ENCODE measurements at regions not wholly inside any gene's neighbourhood (a gene's known extent, or its start where the extent isn't known, plus 50 kb on each side); places are given as distances from the start of the nearest gene placed in this dataset.

DNA sequence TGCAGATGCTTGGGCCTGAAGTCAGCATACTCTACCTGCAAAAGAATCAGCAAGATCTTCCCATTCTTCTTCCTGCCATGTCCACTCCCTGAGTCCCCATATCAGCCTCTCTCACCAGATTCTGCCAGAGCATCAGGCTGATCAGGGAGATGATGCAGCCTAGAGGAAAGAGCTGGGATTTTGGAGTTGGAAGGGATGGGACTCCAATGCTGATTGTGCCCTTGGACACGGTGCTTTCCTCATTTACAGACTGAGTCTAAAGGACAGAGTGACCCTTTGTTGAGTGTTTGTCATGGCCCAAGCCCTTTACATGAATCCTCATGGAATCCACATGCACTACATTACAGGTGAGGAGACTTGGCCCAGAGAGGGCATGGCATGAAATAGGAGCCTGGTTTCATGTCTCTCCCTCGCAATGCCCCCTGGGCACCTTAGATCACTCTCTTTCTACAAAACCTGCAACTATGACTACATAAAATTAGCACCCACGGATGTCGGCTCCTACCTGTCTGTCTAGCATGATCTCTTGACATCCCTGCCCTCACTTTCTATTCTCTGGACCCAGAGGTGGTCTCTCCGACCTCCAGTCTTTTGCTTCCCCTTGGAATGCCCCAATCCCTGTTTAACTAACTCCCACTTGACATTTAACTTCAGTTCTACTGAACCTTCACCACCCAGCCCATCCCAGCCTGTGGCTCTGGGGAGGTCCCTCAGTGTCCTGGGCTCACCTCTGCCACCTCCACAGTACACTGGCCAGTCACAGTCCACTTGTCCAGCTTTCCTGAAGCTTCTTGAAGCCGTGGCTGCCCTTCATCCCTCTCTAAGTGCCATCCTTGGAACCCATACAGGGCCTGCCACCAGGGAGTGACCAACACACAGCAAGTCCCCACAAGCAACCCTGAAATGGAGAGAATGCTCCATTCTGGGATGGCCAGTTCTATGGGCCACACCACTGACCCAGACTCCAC, 173.5 kb downstream of the ABHD5 start:
- no peak for DNase-seq
- TF ChIP-seq POLR2AphosphoS5 (IDR thresholded peaks at IDR 0.05): no peak

GRCh38 chr3:43865351-43865750, 174.6 kb downstream of the ABHD5 start:
- H3K4me3 ChIP-seq: no peak overlapping the region
- intact Hi-C loops (cut with DNase I; ENCODE audit: low total_unique reads): loop anchor here (10.0 kb wide), 1 partner anchor 339 kb away; no protein-coding TSS in a partner anchor
- TF ChIP-seq POLR2AphosphoS5 (IDR thresholded peaks at IDR 0.05): no peak
- TF ChIP-seq EP300 (IDR thresholded peaks at IDR 0.05): no peak
- TF ChIP-seq, protein P1, sequence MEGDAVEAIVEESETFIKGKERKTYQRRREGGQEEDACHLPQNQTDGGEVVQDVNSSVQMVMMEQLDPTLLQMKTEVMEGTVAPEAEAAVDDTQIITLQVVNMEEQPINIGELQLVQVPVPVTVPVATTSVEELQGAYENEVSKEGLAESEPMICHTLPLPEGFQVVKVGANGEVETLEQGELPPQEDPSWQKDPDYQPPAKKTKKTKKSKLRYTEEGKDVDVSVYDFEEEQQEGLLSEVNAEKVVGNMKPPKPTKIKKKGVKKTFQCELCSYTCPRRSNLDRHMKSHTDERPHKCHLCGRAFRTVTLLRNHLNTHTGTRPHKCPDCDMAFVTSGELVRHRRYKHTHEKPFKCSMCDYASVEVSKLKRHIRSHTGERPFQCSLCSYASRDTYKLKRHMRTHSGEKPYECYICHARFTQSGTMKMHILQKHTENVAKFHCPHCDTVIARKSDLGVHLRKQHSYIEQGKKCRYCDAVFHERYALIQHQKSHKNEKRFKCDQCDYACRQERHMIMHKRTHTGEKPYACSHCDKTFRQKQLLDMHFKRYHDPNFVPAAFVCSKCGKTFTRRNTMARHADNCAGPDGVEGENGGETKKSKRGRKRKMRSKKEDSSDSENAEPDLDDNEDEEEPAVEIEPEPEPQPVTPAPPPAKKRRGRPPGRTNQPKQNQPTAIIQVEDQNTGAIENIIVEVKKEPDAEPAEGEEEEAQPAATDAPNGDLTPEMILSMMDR (IDR thresholded peaks at IDR 0.05): no peak
- no peak for TF ChIP-seq POLR2A (IDR thresholded peaks at IDR 0.05)
- WGBS, 5 donors: 81 to 85% (median 85%) methylated on average over 4 of the region's 4 CpGs
- no peak for DNase-seq
- H3K27me3 ChIP-seq: peaks cover 0 to 5% (median 0%) of the 10 kb centered on the region in 3 donors
- no peaks in the 10 kb centered on the region for H3K9me3 ChIP-seq
- no peaks in the 10 kb centered on the region for H3K36me3 ChIP-seq
- H3K27ac ChIP-seq: no peak overlapping the region
- peaks cover 0 to 7% (median 3%) of the 10 kb centered on the region in 4 donors for H3K4me1 ChIP-seq

More for the DNA sequence above, 173.5 kb downstream of the ABHD5 start:
- Histone ChIP-seq H3K27me3 (peaks cover 0 to 13% (median 0%) of the 10 kb centered on the region in 3 donors), H3K4me3 (no peak overlapping the region), H3K4me1 (no peaks in the 10 kb centered on the region), H3K36me3 (no peaks in the 10 kb centered on the region), H3K9me3 (no peaks in the 10 kb centered on the region), H3K27ac (no peak overlapping the region)
- intact Hi-C loops (cut with DNase I; ENCODE audit: low total_unique reads): loop anchor here (10.0 kb wide), 1 partner anchor 341 kb away; no protein-coding TSS in a partner anchor
- 65 to 76% (median 67%) methylated on average over 6 of the region's 6 CpGs for WGBS, 5 donors

GRCh38 chr3:43865887-43866528, 175.3 kb downstream of the ABHD5 start:
- intact Hi-C loops (cut with DNase I; ENCODE audit: low total_unique reads): loop anchor here (10.0 kb wide), 1 partner anchor 339 kb away; no protein-coding TSS in a partner anchor
- WGBS, 5 donors: 83 to 89% (median 87%) methylated on average over 9 of the region's 9 CpGs
- H3K36me3 ChIP-seq: no peaks in the 10 kb centered on the region
- peaks cover 0 to 14% (median 9%) of the 10 kb centered on the region in 4 donors for H3K4me1 ChIP-seq
- no peak for DNase-seq
- H3K27ac ChIP-seq: no peak overlapping the region
- H3K9me3 ChIP-seq: no peaks in the 10 kb centered on the region
- peaks cover 0 to 5% (median 0%) of the 10 kb centered on the region in 3 donors for H3K27me3 ChIP-seq
- TF ChIP-seq POLR2A (IDR thresholded peaks at IDR 0.05): no peak
- TF ChIP-seq, protein P1 (IDR thresholded peaks at IDR 0.05): no peak
- no peak for TF ChIP-seq EP300 (IDR thresholded peaks at IDR 0.05)
- TF ChIP-seq POLR2AphosphoS5 (IDR thresholded peaks at IDR 0.05): no peak
- no peak overlapping the region for H3K4me3 ChIP-seq

DNA sequence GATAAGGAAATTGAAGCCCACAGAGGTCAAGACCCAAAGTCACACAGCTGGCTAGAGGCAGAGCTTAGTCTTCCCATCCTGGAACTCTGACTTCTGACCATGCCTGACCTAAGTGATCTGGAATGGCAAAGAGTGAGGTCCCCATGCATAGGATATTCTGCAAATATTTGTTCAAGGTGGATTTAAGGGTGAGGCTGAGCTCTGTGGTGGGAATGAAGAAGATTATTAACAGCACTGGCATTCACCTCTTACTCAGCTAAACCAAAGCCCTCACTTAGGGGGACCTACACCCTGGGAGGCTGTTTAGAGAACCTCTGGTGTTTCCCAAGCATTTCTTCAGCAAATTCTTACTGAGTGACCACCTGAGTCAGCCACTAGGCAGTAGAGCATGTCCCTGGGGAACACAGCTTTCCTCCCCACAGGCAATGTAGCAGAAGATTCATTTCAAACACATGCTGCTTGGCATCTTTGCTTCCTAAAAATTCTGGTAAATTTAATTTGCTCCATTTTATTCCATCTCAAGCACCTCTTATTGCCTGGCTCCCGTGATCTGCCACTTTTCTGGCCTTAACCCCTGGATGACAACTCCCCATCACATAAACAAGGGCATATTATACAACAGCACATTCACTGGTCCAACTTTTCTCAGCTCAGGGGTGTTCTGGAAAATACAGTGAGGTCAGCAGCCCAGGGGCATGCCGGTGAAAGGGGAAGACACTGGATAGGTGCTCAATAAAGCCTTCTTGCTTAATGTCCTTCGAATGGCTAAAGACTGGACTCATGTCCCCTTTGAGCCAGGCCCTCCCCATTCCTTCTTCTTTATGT, 176.0 kb downstream of the ABHD5 start:
- no peak for DNase-seq
- Histone ChIP-seq H3K4me1 (peaks cover 0 to 17% (median 9%) of the 10 kb centered on the region in 4 donors), H3K9me3 (no peaks in the 10 kb centered on the region), H3K4me3 (no peak overlapping the region), H3K27ac (no peak overlapping the region), H3K36me3 (no peaks in the 10 kb centered on the region), H3K27me3 (peaks cover 0 to 5% (median 0%) of the 10 kb centered on the region in 3 donors)
- TF ChIP-seq POLR2AphosphoS5 (IDR thresholded peaks at IDR 0.05): no peak
- no peak for TF ChIP-seq POLR2A (IDR thresholded peaks at IDR 0.05)
- TF ChIP-seq, protein P1 (IDR thresholded peaks at IDR 0.05): no peak
- no peak for TF ChIP-seq EP300 (IDR thresholded peaks at IDR 0.05)
- intact Hi-C loops (cut with DNase I; ENCODE audit: low total_unique reads): loop anchor here (10.0 kb wide), 1 partner anchor 338 kb away; no protein-coding TSS in a partner anchor
- 74 to 81% (median 76%) methylated on average over 3 of the region's 3 CpGs for WGBS, 5 donors

All from stomach (tissue), 8 donors.